Tibial nerve (tissue), 4 donors: ENCODE measurements at regions not wholly inside any gene's neighbourhood (a gene's known extent, or its start where the extent isn't known, plus 50 kb on each side); places are given as distances from the start of the nearest gene placed in this dataset.
"Not testable (repeated sequence)": the region's sequence is repeated elsewhere in the genome, so short reads cannot be mapped to it uniquely, and the experiment has no call there.

Experiments
- DNase-seq, 2 donors: peaks; one replicate each; pipeline ENCODE4 v3.0.0-alpha.2; 2019; ENCODE audit warnings: low spot score in 2 of 2
- H3K27ac ChIP-seq, 4 donors: fragments of 200-600 bp; sonication (generic) in 3 of 4; one replicate each; pipeline ENCODE4 v1.5.1; 2017 to 2019; ENCODE audit warnings: mild to moderate bottlenecking in 1 of 4
- H3K27me3 ChIP-seq, 2 donors: fragments of 200-600 bp; sonication (generic) in 1 of 2; one replicate each; pipeline versions ENCODE4 v1.5.1 to v1.6.0; 2017 to 2019
- H3K36me3 ChIP-seq, 3 donors: fragments of 200-600 bp; sonication (generic); one replicate each; pipeline ENCODE4 v1.5.1; 2018 to 2019
- H3K4me1 ChIP-seq, 4 donors: fragments of 200-600 bp; sonication (generic) in 3 of 4; one replicate each; pipeline ENCODE4 v1.5.1; 2017 to 2019
- H3K4me3 ChIP-seq, 4 donors: fragments of 200-600 bp; sonication (generic) in 3 of 4; one replicate each; pipeline ENCODE4 v1.5.1; 2017 to 2019; ENCODE audit warnings: mild to moderate bottlenecking in 1 of 4, moderate library complexity in 1 of 4
- H3K9me3 ChIP-seq, 4 donors: fragments of 200-600 bp; sonication (generic) in 3 of 4; one replicate each; pipeline ENCODE4 v1.5.1; 2017 to 2019
- EP300 ChIP-seq, 2 donors: sonication (generic); formaldehyde crosslinking; IDR thresholded peaks; one replicate each; pipeline ENCODE4 v1.6.1; 2017; ENCODE audit warnings: antibody characterized with exemption in 2 of 2, mild to moderate bottlenecking in 1 of 2
- POLR2A ChIP-seq, 2 donors: fragments of 450-650 bp; IDR thresholded peaks; one replicate each; pipeline ENCODE4 v1.6.1; 2017; ENCODE audit warnings: antibody characterized with exemption in 2 of 2, mild to moderate bottlenecking in 2 of 2, moderate library complexity in 2 of 2
- WGBS, 2 donors: methylation state at CpG; one replicate each; pipeline ENCODE4 v1.1.5; 2018; 5-methylcytosine and 5-hydroxymethylcytosine counted together
- TF ChIP-seq, protein P1 (sequence below), 5 experiments: fragments of 200-600 bp in 3 of 5; fragments of 450-650 bp in 2 of 5; sonication (generic) in 3 of 5; IDR thresholded peaks; one replicate each; pipeline ENCODE4 v1.5.1; 2016 to 2019; ENCODE audit warnings: antibody characterized with exemption in 5 of 5, mild to moderate bottlenecking in 3 of 5, moderate library complexity in 2 of 5

DNA sequence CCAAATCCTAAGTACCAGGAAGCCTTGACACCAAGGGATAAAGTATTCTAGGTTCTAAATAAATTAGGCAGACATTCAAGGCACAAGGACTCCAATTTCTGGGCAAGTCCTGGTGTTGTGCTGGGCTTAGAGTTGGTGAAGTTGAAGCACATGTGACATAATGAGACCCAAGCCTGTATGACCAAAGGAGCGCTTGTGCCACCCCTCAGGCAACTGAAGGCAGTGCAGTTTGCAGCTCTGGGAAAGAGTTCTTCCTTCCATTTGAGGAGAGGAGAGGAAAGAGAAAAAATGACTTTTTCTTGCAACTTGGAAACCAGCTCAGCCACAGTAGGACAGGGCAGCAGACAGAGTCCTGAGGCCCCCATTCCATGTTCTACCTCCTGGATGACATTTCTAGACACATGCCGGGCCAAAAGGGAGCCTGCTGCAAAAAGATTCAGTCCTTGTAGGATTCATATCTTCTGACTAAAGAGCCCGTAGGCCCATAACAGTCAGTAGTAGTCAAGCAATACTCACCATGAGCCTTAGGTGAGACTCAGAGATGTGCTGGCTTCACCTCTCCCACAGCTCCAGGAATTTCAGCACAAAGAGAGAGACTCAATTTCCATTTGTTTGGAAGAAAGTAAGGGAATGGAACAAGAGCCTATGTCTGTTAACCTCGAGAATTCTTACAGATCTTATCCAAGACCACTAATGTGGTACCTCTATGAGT, 588.8 kb upstream of the BCHE start:
- no peaks in the 10 kb centered on the region for H3K27me3 ChIP-seq
- DNase-seq = no peak
- TF ChIP-seq POLR2A (IDR thresholded peaks at IDR 0.05) = no peak
- TF ChIP-seq, protein P1, sequence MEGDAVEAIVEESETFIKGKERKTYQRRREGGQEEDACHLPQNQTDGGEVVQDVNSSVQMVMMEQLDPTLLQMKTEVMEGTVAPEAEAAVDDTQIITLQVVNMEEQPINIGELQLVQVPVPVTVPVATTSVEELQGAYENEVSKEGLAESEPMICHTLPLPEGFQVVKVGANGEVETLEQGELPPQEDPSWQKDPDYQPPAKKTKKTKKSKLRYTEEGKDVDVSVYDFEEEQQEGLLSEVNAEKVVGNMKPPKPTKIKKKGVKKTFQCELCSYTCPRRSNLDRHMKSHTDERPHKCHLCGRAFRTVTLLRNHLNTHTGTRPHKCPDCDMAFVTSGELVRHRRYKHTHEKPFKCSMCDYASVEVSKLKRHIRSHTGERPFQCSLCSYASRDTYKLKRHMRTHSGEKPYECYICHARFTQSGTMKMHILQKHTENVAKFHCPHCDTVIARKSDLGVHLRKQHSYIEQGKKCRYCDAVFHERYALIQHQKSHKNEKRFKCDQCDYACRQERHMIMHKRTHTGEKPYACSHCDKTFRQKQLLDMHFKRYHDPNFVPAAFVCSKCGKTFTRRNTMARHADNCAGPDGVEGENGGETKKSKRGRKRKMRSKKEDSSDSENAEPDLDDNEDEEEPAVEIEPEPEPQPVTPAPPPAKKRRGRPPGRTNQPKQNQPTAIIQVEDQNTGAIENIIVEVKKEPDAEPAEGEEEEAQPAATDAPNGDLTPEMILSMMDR (IDR thresholded peaks at IDR 0.05) = no peak
- H3K27ac ChIP-seq = no peak overlapping the region
- no peaks in the 10 kb centered on the region for H3K4me1 ChIP-seq
- 91 to 93% methylated on average over 4 of the region's 4 CpGs for WGBS, 2 donors
- no peak overlapping the region for H3K4me3 ChIP-seq
- H3K9me3 ChIP-seq = peaks cover 0 to 4% (median 0%) of the 10 kb centered on the region in 4 donors
- no peaks in the 10 kb centered on the region for H3K36me3 ChIP-seq

DNA sequence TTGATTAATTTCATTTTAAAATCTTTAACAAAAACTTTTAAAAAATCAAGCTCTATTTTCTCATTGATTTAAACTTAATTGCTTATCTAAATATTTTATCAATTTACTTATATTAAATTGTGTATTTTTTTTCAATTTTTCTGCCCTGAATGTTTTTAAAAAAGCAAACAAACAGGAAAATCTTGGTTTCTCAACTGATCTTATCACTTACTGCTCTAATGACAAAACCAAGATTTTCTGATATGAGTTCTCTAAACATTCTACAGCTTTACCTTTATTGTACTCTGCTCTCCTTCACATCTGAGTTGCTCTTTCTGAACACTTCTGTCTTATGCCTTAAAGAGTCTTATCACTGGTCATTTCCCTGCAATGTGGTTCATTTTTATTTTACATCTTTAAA, 587.8 kb upstream of the BCHE start:
- Histone ChIP-seq H3K27me3 (no peaks in the 10 kb centered on the region), H3K4me1 (no peaks in the 10 kb centered on the region), H3K9me3 (peaks cover 0 to 4% (median 0%) of the 10 kb centered on the region in 4 donors), H3K36me3 (no peaks in the 10 kb centered on the region), H3K4me3 (no peak overlapping the region), H3K27ac (no peak overlapping the region)
- DNase-seq = no peak
- TF ChIP-seq POLR2A (IDR thresholded peaks at IDR 0.05) = no peak
- no peak for TF ChIP-seq EP300 (IDR thresholded peaks at IDR 0.05)
- TF ChIP-seq, protein P1 (IDR thresholded peaks at IDR 0.05) = no peak

DNA sequence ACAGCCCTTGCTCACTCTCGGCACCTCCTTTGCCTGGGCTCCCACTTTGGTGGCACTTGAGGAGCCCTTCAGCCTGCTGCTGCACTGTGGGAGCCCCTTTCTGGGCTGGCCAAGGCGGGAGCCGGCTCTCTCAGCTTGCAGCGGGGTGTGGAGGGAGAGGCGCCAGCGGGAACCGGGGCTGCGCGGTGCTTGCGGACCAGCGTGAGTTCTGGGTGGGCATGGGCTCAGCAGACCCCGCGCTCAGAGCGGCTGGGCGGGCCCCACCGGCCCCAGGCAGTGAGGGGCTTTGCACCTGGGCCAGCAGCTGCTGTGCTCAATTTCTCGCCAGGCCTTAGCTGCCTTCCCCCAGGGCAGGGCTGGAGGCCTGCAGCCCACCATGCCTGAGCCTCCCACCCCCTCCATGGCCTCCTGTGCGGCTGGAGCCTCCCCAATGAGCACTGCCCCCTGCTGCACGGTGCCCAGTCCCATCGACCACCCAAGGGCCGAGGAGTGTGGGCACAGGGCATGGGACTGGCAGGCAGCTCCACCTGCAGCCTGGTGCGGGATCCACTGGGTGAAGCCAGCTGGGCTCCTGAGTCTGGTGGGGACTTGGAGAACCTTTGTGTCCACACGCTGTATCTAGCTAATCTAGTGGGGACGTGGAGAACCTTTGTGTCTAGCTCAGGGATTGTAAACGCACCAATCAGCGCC, 586.7 kb upstream of the BCHE start:
- H3K27ac ChIP-seq, DNase-seq, H3K27me3 ChIP-seq, H3K9me3 ChIP-seq, H3K36me3 ChIP-seq, H3K4me1 ChIP-seq, H3K4me3 ChIP-seq: not testable (repeated sequence)
- 94% methylated on average over 16 to 26 of the region's 26 CpGs for WGBS, 2 donors

DNA sequence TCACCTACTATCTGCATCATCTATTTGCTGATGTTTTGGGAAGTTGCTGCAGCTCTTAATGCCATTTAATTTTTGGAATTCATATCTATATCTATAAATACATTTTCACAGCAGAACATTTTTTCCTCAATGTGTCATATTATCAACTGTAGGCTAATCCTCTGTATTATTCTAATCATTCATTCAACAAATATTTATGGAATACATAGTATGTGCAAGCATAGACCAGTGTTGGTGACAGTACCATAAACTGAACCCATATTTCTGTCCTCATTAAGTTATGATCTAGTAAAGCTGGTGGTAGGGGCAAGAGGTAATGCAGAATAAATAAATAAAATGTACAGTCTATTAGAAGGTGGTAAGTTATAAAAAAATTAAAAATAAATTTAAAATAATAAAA, 585.3 kb upstream of the BCHE start:
- Histone ChIP-seq H3K27ac (no peak overlapping the region), H3K36me3 (no peaks in the 10 kb centered on the region), H3K4me3 (no peak overlapping the region), H3K27me3 (no peaks in the 10 kb centered on the region), H3K4me1 (no peaks in the 10 kb centered on the region), H3K9me3 (peaks cover 0 to 4% (median 0%) of the 10 kb centered on the region in 4 donors)
- TF ChIP-seq, protein P1 (IDR thresholded peaks at IDR 0.05) = no peak
- no peak for TF ChIP-seq EP300 (IDR thresholded peaks at IDR 0.05)
- no peak for TF ChIP-seq POLR2A (IDR thresholded peaks at IDR 0.05)
- no peak for DNase-seq

DNA sequence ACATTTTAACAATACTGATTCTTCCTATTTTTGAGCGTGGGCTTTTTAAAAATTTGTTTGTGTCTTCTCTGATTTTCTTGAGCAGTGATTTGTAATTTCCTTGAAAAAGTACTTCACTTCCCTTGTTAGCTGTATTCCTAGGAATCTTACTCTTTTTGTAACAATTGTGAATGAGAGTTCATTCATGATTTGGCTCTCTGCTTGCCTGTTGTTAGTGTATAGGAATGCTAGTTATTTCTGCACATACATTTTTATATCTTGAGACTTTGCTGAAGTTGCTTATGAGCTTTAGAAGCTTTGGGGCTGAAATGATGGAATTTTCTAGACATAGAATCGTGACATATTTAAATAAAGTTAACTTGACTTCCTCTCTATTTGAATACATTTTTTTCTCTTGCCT, 582.8 kb upstream of the BCHE start:
- no peaks in the 10 kb centered on the region for H3K36me3 ChIP-seq
- no peak overlapping the region for H3K27ac ChIP-seq

More for the DNA sequence above, 582.8 kb upstream of the BCHE start:
- no peak for DNase-seq
- no peaks in the 10 kb centered on the region for H3K27me3 ChIP-seq
- no peak overlapping the region for H3K4me3 ChIP-seq
- H3K4me1 ChIP-seq = no peaks in the 10 kb centered on the region
- 44 to 56% methylated on average over 2 of the region's 2 CpGs for WGBS, 2 donors
- TF ChIP-seq EP300 (IDR thresholded peaks at IDR 0.05) = no peak
- TF ChIP-seq POLR2A (IDR thresholded peaks at IDR 0.05) = no peak
- TF ChIP-seq, protein P1 (IDR thresholded peaks at IDR 0.05) = no peak
- peaks cover 0 to 4% (median 0%) of the 10 kb centered on the region in 4 donors for H3K9me3 ChIP-seq
